HCT116 (cell line): ENCODE measurements at regions not wholly inside any gene's neighbourhood (a gene's known extent, or its start where the extent isn't known, plus 50 kb on each side); places are given as distances from the start of the nearest gene placed in this dataset.

ENCODE experiments used
- ATAC-seq: fragments of 200-7000 bp; cut with Tn5 transposase; 2 replicates; pipeline ENCODE4 v1.9.1; 2020; ENCODE audit warnings: mild to moderate bottlenecking, moderate library complexity
- BruUV-seq: library from RNA; stranded (reverse); fragments of 400-500 nt; replicated peaks from 2 replicates; lab custom pipeline; 2021; lab: Mats Ljungman, UMichigan
- CTCF ChIA-PET: fragments of 300-600 bp; sonication (Branson Sonifier 250); formaldehyde crosslinking; loops from one replicate; lab custom pipeline; 2021; ENCODE audit warnings: antibody characterized with exemption; lab: Charles Lee
- POLR2A ChIA-PET: fragments of 300-600, 350-600 bp; sonication (Branson Sonifier 250); formaldehyde crosslinking; loops from one replicate; lab custom pipeline; 2021; ENCODE audit warnings: antibody characterized with exemption; lab: Charles Lee
- RAD21 ChIA-PET, 2 experiments: fragments of 300-600 bp; sonication (Branson Sonifier 250); formaldehyde crosslinking; loops; one replicate each; lab custom pipeline; 2023; ENCODE audit warnings: low total read pairs in 2 of 2; ENCODE audit not compliant: uncharacterized antibody in 2 of 2, unreplicated experiment in 2 of 2, low non-redundant PET in 1 of 2; lab: Charles Lee
- DNase-seq: peaks from one replicate; pipeline ENCODE4 v3.0.0-alpha.2; 2010; ENCODE audit warnings: low read depth, low spot score
- H2AFZ ChIP-seq: fragments of 200-600 bp; shearing (Covaris generic), sonication (generic); 2 replicates; pipeline ENCODE4 v1.6.1; 2017; ENCODE audit warnings: low read depth, mixed run types, mixed read lengths, antibody characterized with exemption, low read length; ENCODE audit not compliant: poor library complexity, severe bottlenecking
- H3K27ac ChIP-seq: 2 replicates; pipeline ENCODE4 v1.5.1; 2012; ENCODE audit warnings: low read depth, low read length
- H3K27me3 ChIP-seq: fragments of 200-600 bp; sonication (generic); 2 replicates; pipeline ENCODE4 v1.6.1; 2016; ENCODE audit warnings: mixed run types, low read length, mixed read lengths; ENCODE audit not compliant: insufficient read depth
- H3K36me3 ChIP-seq, 2 experiments: fragments of 200-500 bp in 1 of 2; fragments of 200-600 bp in 1 of 2; sonication (Bioruptor generic) in 1 of 2; sonication (generic) in 1 of 2; 2 replicates each; pipeline versions ENCODE4 v1.5.1 to v1.6.1; 2014 to 2016; ENCODE audit warnings: low read length in 2 of 2, inconsistent platforms in 1 of 2, mixed read lengths in 1 of 2, mixed run types in 1 of 2; ENCODE audit not compliant: insufficient read depth in 2 of 2, control insufficient read depth in 1 of 2
- H3K4me1 ChIP-seq, 2 experiments: fragments of 200-600 bp in 1 of 2; sonication (generic) in 1 of 2; 2 replicates each; pipeline versions ENCODE4 v1.5.1 to v1.6.1; 2012 to 2017; ENCODE audit warnings: low read length in 2 of 2, inconsistent platforms in 1 of 2, mild to moderate bottlenecking in 1 of 2, mixed read lengths in 1 of 2, mixed run types in 1 of 2, moderate library complexity in 1 of 2; ENCODE audit not compliant: insufficient read depth in 2 of 2, control insufficient read depth in 1 of 2
- H3K4me2 ChIP-seq: fragments of 200-600 bp; sonication (generic); 2 replicates; pipeline ENCODE4 v1.6.1; 2017; ENCODE audit warnings: mixed run types, low read length, mixed read lengths
- H3K4me3 ChIP-seq, 2 experiments: fragments of 200-600 bp in 1 of 2; sonication (generic) in 1 of 2; replicated peaks in 1 of 2; 2 replicates each; pipeline ENCODE4 v1.5.1; 2011 to 2016; ENCODE audit warnings: low read length in 2 of 2, control low read depth in 1 of 2, low read depth in 1 of 2, mild to moderate bottlenecking in 1 of 2, mixed read lengths in 1 of 2, mixed run types in 1 of 2
- H3K79me2 ChIP-seq: fragments of 200-600 bp; sonication (generic); 2 replicates; pipeline ENCODE4 v1.6.1; 2017; ENCODE audit warnings: mild to moderate bottlenecking, mixed run types, low read length, moderate library complexity, mixed read lengths; ENCODE audit not compliant: insufficient read depth
- H3K9ac ChIP-seq: fragments of 200-600 bp; sonication (generic); 2 replicates; pipeline ENCODE4 v1.6.1; 2016; ENCODE audit warnings: low read length, mixed read lengths
- H3K9me2 ChIP-seq: fragments of 200-600 bp; sonication (generic), shearing (Covaris generic); 2 replicates; pipeline ENCODE4 v1.6.1; 2017; ENCODE audit warnings: mixed run types, mild to moderate bottlenecking, moderate library complexity; ENCODE audit not compliant: insufficient read depth
- H3K9me3 ChIP-seq, 2 experiments: fragments of 200-500 bp in 1 of 2; fragments of 200-600 bp in 1 of 2; sonication (Bioruptor generic) in 1 of 2; sonication (generic) in 1 of 2; 2 replicates each; pipeline ENCODE4 v1.6.1; 2014 to 2017; ENCODE audit warnings: low read length in 2 of 2, mixed read lengths in 2 of 2, inconsistent platforms in 1 of 2, low read depth in 1 of 2, mild to moderate bottlenecking in 1 of 2, mixed run types in 1 of 2, moderate library complexity in 1 of 2; ENCODE audit not compliant: control insufficient read depth in 1 of 2, insufficient read depth in 1 of 2
- H4K20me1 ChIP-seq: fragments of 200-600 bp; sonication (generic), shearing (Covaris generic); 2 replicates; pipeline ENCODE4 v1.6.1; 2017; ENCODE audit warnings: mixed run types, mild to moderate bottlenecking, moderate library complexity; ENCODE audit not compliant: insufficient read depth
- CBX3 ChIP-seq: IDR thresholded peaks from 2 replicates; pipeline ENCODE4 v1.6.1; 2012; ENCODE audit warnings: low read depth
- CTCF ChIP-seq, 3 experiments: fragments of 200-600 bp in 1 of 3; sonication (generic) in 1 of 3; IDR thresholded peaks in 2 of 3; conservative IDR thresholded peaks in 1 of 3; 2 replicates each; pipeline ENCODE4 v1.5.1; 2012 to 2017; ENCODE audit warnings: low read depth in 2 of 3, low read length in 2 of 3, antibody characterized with exemption in 1 of 3, borderline replicate concordance in 1 of 3, control low read depth in 1 of 3, mild to moderate bottlenecking in 1 of 3, mixed read lengths in 1 of 3, mixed run types in 1 of 3, moderate library complexity in 1 of 3; ENCODE audit not compliant: insufficient read depth in 1 of 3
- EGR1 ChIP-seq: IDR thresholded peaks from 2 replicates; pipeline ENCODE4 v1.6.1; 2012; ENCODE audit warnings: low read depth
- ELF1 ChIP-seq: IDR thresholded peaks from 2 replicates; pipeline ENCODE4 v1.6.1; 2012; ENCODE audit warnings: low read depth, borderline replicate concordance
- EZH2 ChIP-seq: fragments of 200-600 bp; sonication (generic); IDR thresholded peaks from 2 replicates; pipeline ENCODE4 v1.6.1; 2017; ENCODE audit warnings: antibody characterized with exemption, mixed run types
- POLR2A ChIP-seq: IDR thresholded peaks from 2 replicates; pipeline ENCODE4 v1.7.0; 2011; ENCODE audit warnings: borderline replicate concordance; ENCODE audit not compliant: insufficient read depth, insufficient read length; ENCODE audit errors: extremely low read depth
- SIN3A ChIP-seq: IDR thresholded peaks from 2 replicates; pipeline ENCODE4 v1.6.1; 2012; ENCODE audit warnings: low read depth
- ZFX ChIP-seq: fragments of 450-650 bp; IDR thresholded peaks from 2 replicates; pipeline ENCODE4 v1.6.1; 2017
- intact Hi-C: fragments of 100-400 bp; cut with micrococcal nuclease; formaldehyde crosslinking; loops from 2 replicates; pipeline ENCODE4 v1.10.0; 2022
- TF ChIP-seq, protein P1 (sequence below): IDR thresholded peaks from 2 replicates; pipeline ENCODE4 v1.6.1; 2012

DNA sequence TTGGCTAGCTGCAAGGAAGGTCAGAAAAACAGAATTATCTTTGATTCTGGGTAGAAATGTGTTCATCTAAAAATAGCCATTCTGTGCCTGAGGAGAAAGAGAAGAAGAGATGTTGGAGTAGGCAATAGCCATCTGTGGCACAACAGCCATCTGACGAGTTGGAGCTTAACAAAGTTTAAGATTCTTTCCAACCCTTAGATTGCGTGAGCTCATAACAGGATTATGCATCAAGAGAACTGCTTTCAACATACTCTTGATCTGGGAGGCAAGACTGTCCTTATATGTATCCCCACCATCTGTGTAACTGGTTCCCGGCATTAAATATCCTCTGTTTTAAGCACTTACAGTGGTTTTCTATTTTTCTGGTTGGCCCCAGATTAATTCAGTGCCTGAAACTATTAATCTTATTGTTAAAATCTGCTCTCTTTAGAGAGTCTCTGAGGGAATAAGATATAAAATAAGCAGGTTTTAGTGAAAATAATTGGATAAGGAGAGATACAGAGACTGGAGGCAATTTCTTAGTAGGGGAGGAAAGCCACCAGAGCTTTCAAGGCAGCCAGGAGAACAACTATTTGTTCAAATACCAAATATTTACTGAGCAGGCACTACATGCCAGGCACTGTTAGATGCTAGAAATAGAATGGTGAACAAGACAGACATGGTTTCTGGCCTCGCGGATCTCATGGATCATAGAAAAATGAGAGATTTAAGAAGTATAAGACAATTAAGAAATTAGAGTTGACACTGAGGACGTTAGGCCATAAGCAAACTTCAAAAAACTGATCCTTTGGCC lies 398.0 kb downstream of the SMARCA1 start:
- ATAC-seq, result no peak
- Histone ChIP-seq H3K9me2 (no peaks in the 10 kb centered on the region), H3K79me2 (no peaks in the 10 kb centered on the region), H3K9ac (no peak overlapping the region), H3K4me2 (no peak overlapping the region), H3K27me3 (no peaks in the 10 kb centered on the region), H3K4me3 (no peak overlapping the region), H3K9me3 (no peaks in the 10 kb centered on the region), H3K36me3 (no peaks in the 10 kb centered on the region), H4K20me1 (no peaks in the 10 kb centered on the region), H3K4me1 (no peaks in the 10 kb centered on the region), H3K27ac (no peak overlapping the region), H2AFZ (no peak overlapping the region)
- RAD21 ChIA-PET, result no interaction called here
- POLR2A ChIA-PET, result no interaction called here
- no peak for DNase-seq
- BruUV-seq, result no TSS peak
- no peak for TF ChIP-seq POLR2A
- no peak for TF ChIP-seq SIN3A
- TF ChIP-seq ZFX, result no peak
- TF ChIP-seq EZH2, result no peak
- TF ChIP-seq CBX3, result no peak
- TF ChIP-seq ELF1, result no peak
- TF ChIP-seq EGR1, result no peak
- TF ChIP-seq, protein P1, sequence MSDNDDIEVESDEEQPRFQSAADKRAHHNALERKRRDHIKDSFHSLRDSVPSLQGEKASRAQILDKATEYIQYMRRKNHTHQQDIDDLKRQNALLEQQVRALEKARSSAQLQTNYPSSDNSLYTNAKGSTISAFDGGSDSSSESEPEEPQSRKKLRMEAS, result no peak
- no peak for TF ChIP-seq CTCF (IDR thresholded peaks at IDR 0.05 in 2 of 3, conservative IDR thresholded peaks at IDR 0.05 in 1 of 3; ENCODE audit: borderline replicate concordance in 1 of 3, insufficient read depth in 1 of 3, low read depth in 2 of 3, low read length in 2 of 3)
- intact Hi-C loops, result no loop called here
- CTCF ChIA-PET, result no interaction called here
